Gastrocnemius medialis (tissue), 4 donors: ENCODE measurements at regions not wholly inside any gene's neighbourhood (a gene's known extent, or its start where the extent isn't known, plus 50 kb on each side); places are given as distances from the start of the nearest gene placed in this dataset.

Experiments
- CTCF ChIP-seq, 5 experiments: fragments of 450-650 bp in 3 of 5; fragments of 200-600 bp in 2 of 5; sonication (generic) in 2 of 5; IDR thresholded peaks in 4 of 5; conservative IDR thresholded peaks in 1 of 5; 1 replicate in 4 of 5; 2 replicates in 1 of 5; pipeline ENCODE4 v1.5.1; 2016 to 2019; ENCODE audit warnings: antibody characterized with exemption in 5 of 5, mild to moderate bottlenecking in 3 of 5, moderate library complexity in 3 of 5
- POLR2A ChIP-seq, 2 donors: fragments of 450-650 bp; IDR thresholded peaks; one replicate each; pipeline ENCODE4 v1.6.1; 2017; ENCODE audit warnings: antibody characterized with exemption in 2 of 2, mild to moderate bottlenecking in 2 of 2, moderate library complexity in 2 of 2

GRCh38 chr5:143505354-143505753, 101.9 kb upstream of the NR3C1 start:
- TF ChIP-seq POLR2A (IDR thresholded peaks at IDR 0.05), result no peak
- TF ChIP-seq CTCF (IDR thresholded peaks at IDR 0.05 in 4 of 5, conservative IDR thresholded peaks at IDR 0.05 in 1 of 5), result no peak
